ENCODE measurements at regions not wholly inside any gene's neighbourhood (a gene's known extent, or its start where the extent isn't known, plus 50 kb on each side); places are given as distances from the start of the nearest gene placed in this dataset.

DNA sequence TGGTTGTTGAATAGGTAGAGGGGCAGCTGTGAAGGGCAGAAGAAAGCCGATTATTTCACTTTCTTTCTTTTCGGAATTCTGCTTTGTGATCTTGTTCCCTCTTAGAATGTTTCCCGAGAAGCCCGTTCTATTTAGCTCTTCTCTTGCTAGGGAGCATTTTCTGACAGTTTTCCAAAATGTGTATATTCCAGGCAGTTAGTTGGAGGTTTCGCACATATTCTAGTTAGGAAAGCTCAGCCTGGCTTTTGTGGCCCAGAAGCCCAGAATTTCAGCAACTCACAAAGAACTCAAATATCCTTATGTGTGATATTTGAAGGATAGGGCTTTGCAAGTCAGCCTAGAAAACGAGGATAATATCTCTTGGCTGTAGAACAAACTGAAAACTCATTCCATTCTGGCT lies 461.0 kb upstream of the C9orf72 start:
- Histone ChIP-seq H3K4me2 (ENCODE audit: low read depth, low read length) (no peak overlapping the region), H3K27ac (ENCODE audit: low read length) (no peak overlapping the region), H3K79me2 (ENCODE audit: low read length) (no peaks in the 10 kb centered on the region), H3K36me3 (replicated peaks; ENCODE audit: insufficient read depth, low read length) (no peaks in the 10 kb centered on the region), H3K4me1 (ENCODE audit: low read length) (no peaks in the 10 kb centered on the region), H3F3A (ENCODE audit: insufficient read depth, low read length) (no peaks in the 10 kb centered on the region), H4K20me1 (ENCODE audit: insufficient read depth, low read length) (no peaks in the 10 kb centered on the region), H3K9me3 (replicated peaks; ENCODE audit: insufficient read depth, low read length) (no peaks in the 10 kb centered on the region), H3K27me3 (replicated peaks; ENCODE audit: insufficient read depth, low read length) (no peaks in the 10 kb centered on the region), H3K9me2 (replicated peaks; ENCODE audit: insufficient read depth, low read length) (no peaks in the 10 kb centered on the region), H3K4me3 (ENCODE audit: low read length) (no peak overlapping the region), H2AFZ (ENCODE audit: low read length) (no peak overlapping the region), H3K9ac (ENCODE audit: low read length) (no peak overlapping the region)
- DNase-seq = no peak
- TF ChIP-seq EZH2 (optimal IDR thresholded peaks at IDR 0.05; ENCODE audit: low read depth, low read length) (no peak), EZH2phosphoT487 (IDR thresholded peaks at IDR 0.05; ENCODE audit: low read length) (no peak)
- TF ChIP-seq, protein P1, sequence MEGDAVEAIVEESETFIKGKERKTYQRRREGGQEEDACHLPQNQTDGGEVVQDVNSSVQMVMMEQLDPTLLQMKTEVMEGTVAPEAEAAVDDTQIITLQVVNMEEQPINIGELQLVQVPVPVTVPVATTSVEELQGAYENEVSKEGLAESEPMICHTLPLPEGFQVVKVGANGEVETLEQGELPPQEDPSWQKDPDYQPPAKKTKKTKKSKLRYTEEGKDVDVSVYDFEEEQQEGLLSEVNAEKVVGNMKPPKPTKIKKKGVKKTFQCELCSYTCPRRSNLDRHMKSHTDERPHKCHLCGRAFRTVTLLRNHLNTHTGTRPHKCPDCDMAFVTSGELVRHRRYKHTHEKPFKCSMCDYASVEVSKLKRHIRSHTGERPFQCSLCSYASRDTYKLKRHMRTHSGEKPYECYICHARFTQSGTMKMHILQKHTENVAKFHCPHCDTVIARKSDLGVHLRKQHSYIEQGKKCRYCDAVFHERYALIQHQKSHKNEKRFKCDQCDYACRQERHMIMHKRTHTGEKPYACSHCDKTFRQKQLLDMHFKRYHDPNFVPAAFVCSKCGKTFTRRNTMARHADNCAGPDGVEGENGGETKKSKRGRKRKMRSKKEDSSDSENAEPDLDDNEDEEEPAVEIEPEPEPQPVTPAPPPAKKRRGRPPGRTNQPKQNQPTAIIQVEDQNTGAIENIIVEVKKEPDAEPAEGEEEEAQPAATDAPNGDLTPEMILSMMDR (IDR thresholded peaks at IDR 0.05; ENCODE audit: low read length) = no peak

DNA sequence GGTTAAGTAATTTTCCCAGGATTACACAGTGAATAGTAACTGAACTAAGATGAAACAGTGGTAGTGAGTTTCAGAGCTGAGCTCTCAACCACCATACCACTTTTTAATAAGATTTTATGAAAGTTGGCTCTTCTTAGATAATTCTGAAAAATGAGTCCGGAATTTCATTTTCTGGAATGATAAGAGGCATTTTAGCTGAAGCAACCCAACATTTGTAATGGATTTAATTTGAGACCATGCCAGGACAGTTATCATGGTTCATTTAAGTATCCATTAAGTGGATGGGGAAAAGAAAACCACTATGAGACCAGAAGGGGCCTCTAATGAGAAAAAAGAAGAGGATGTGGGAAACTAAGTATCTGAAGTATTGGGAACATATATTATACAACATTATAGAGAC lies 464.7 kb upstream of the C9orf72 start:
- no peak overlapping the region for H3K9ac ChIP-seq (ENCODE audit: low read length)
- no peak overlapping the region for H3K4me2 ChIP-seq (ENCODE audit: low read depth, low read length)
- H3K4me1 ChIP-seq (ENCODE audit: low read length) = no peaks in the 10 kb centered on the region
- H4K20me1 ChIP-seq (ENCODE audit: insufficient read depth, low read length) = no peaks in the 10 kb centered on the region
- H3K27me3 ChIP-seq (replicated peaks; ENCODE audit: insufficient read depth, low read length) = no peaks in the 10 kb centered on the region
- no peaks in the 10 kb centered on the region for H3K9me3 ChIP-seq (replicated peaks; ENCODE audit: insufficient read depth, low read length)
- no peak for DNase-seq
- no peak overlapping the region for H3K27ac ChIP-seq (ENCODE audit: low read length)
- H3K79me2 ChIP-seq (ENCODE audit: low read length) = no peaks in the 10 kb centered on the region
- no peaks in the 10 kb centered on the region for H3K9me2 ChIP-seq (replicated peaks; ENCODE audit: insufficient read depth, low read length)
- TF ChIP-seq EZH2phosphoT487 (IDR thresholded peaks at IDR 0.05; ENCODE audit: low read length) = no peak
- TF ChIP-seq, protein P1 (IDR thresholded peaks at IDR 0.05; ENCODE audit: low read length) = no peak
- TF ChIP-seq EZH2 (optimal IDR thresholded peaks at IDR 0.05; ENCODE audit: low read depth, low read length) = no peak
- no peak overlapping the region for H2AFZ ChIP-seq (ENCODE audit: low read length)
- no peaks in the 10 kb centered on the region for H3F3A ChIP-seq (ENCODE audit: insufficient read depth, low read length)
- no peaks in the 10 kb centered on the region for H3K36me3 ChIP-seq (replicated peaks; ENCODE audit: insufficient read depth, low read length)
- H3K4me3 ChIP-seq (ENCODE audit: low read length) = no peak overlapping the region

DNA sequence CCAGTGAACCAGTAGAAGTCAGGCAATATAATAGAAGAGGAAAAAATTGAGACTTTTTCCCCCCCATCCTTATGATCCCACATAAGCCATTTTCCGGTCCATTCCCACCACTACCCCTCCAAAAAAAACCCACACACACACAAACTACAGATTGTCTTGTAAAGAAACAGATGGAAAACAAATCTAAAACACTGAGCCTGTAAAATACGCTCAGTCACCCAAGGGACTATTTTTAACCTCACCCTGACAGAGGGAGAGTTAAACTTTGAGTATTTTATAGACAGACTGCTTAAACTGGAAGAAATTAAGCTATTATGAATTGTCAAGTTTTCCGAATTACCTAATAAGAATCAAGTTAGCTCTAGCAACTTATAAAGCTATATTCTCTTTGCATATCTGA lies 471.8 kb upstream of the C9orf72 start:
- H3K4me3 ChIP-seq (ENCODE audit: low read length) = no peak overlapping the region
- DNase-seq = no peak

More for the DNA sequence above, 471.8 kb upstream of the C9orf72 start:
- Histone ChIP-seq H4K20me1 (ENCODE audit: insufficient read depth, low read length) (no peaks in the 10 kb centered on the region), H3K36me3 (replicated peaks; ENCODE audit: insufficient read depth, low read length) (no peaks in the 10 kb centered on the region), H3K9ac (ENCODE audit: low read length) (no peak overlapping the region), H3K27me3 (replicated peaks; ENCODE audit: insufficient read depth, low read length) (no peaks in the 10 kb centered on the region), H2AFZ (ENCODE audit: low read length) (no peak overlapping the region), H3K79me2 (ENCODE audit: low read length) (no peaks in the 10 kb centered on the region), H3K4me2 (ENCODE audit: low read depth, low read length) (no peak overlapping the region), H3K4me1 (ENCODE audit: low read length) (no peaks in the 10 kb centered on the region), H3K9me3 (replicated peaks; ENCODE audit: insufficient read depth, low read length) (no peaks in the 10 kb centered on the region), H3F3A (ENCODE audit: insufficient read depth, low read length) (no peaks in the 10 kb centered on the region), H3K9me2 (replicated peaks; ENCODE audit: insufficient read depth, low read length) (no peaks in the 10 kb centered on the region), H3K27ac (ENCODE audit: low read length) (no peak overlapping the region)
- no peak for TF ChIP-seq EZH2 (optimal IDR thresholded peaks at IDR 0.05; ENCODE audit: low read depth, low read length)
- TF ChIP-seq, protein P1 (IDR thresholded peaks at IDR 0.05; ENCODE audit: low read length) = no peak
- no peak for TF ChIP-seq EZH2phosphoT487 (IDR thresholded peaks at IDR 0.05; ENCODE audit: low read length)
